GM21528 (cell line): ENCODE measurements at regions not wholly inside any gene's neighbourhood (a gene's known extent, or its start where the extent isn't known, plus 50 kb on each side); places are given as distances from the start of the nearest gene placed in this dataset.
"Not testable (repeated sequence)": the region's sequence is repeated elsewhere in the genome, so short reads cannot be mapped to it uniquely, and the experiment has no call there.

Source experiments
- ATAC-seq: cut with Tn5 transposase; IDR thresholded peaks from one replicate; pipeline ENCODE4 v1.9.1; 2021; ENCODE audit warnings: mild to moderate bottlenecking, moderate library complexity; ENCODE audit not compliant: unreplicated experiment, low FRiP score

- no peak for ATAC-seq
Measured at GRCh38 chr6:44038543-44039065, 88.6 kb downstream of the MRPL14 start.

GRCh38 chr6:44037847-44038542 is 89.3 kb downstream of the MRPL14 start:
- ATAC-seq, result no peak

GRCh38 chr6:44037276-44037675 is 90.0 kb downstream of the MRPL14 start:
- not testable (repeated sequence) for ATAC-seq

GRCh38 chr6:44036699-44037101 is 90.6 kb downstream of the MRPL14 start:
- no peak for ATAC-seq

GRCh38 chr6:44036196-44036595 is 91.1 kb downstream of the MRPL14 start:
- no peak for ATAC-seq

GRCh38 chr6:44035621-44036020 is 91.6 kb downstream of the MRPL14 start:
- ATAC-seq, result no peak

GRCh38 chr6:44034931-44035345 is 92.3 kb downstream of the MRPL14 start:
- no peak for ATAC-seq

- no peak for ATAC-seq
Measured at GRCh38 chr6:44034391-44034861, 92.8 kb downstream of the MRPL14 start.

GRCh38 chr6:44030812-44031454 is 96.3 kb downstream of the MRPL14 start:
- ATAC-seq, result no peak

GRCh38 chr6:44029444-44030185 is 97.6 kb downstream of the MRPL14 start:
- ATAC-seq, result no peak

GRCh38 chr6:44028789-44029310 is 98.4 kb downstream of the MRPL14 start:
- no peak for ATAC-seq

- no peak for ATAC-seq
Measured at GRCh38 chr6:44025226-44025625, 102.0 kb downstream of the MRPL14 start.

GRCh38 chr6:44024574-44025219 is 102.6 kb downstream of the MRPL14 start:
- ATAC-seq, result no peak

- ATAC-seq, result no peak
Measured at GRCh38 chr6:44023586-44024454, 103.4 kb downstream of the MRPL14 start.

- no peak for ATAC-seq
Measured at GRCh38 chr6:44022671-44023352, 104.4 kb downstream of the MRPL14 start.

- no peak for ATAC-seq
Measured at GRCh38 chr6:44022296-44022661, 105.0 kb downstream of the MRPL14 start.

GRCh38 chr6:44021589-44022295 is 105.5 kb downstream of the MRPL14 start:
- ATAC-seq, result no peak

- no peak for ATAC-seq
Measured at GRCh38 chr6:44020664-44021425, 106.4 kb downstream of the MRPL14 start.
